ENCODE measurements at regions not wholly inside any gene's neighbourhood (a gene's known extent, or its start where the extent isn't known, plus 50 kb on each side); places are given as distances from the start of the nearest gene placed in this dataset.
"Not testable (repeated sequence)": the region's sequence is repeated elsewhere in the genome, so short reads cannot be mapped to it uniquely, and the experiment has no call there.

DNA sequence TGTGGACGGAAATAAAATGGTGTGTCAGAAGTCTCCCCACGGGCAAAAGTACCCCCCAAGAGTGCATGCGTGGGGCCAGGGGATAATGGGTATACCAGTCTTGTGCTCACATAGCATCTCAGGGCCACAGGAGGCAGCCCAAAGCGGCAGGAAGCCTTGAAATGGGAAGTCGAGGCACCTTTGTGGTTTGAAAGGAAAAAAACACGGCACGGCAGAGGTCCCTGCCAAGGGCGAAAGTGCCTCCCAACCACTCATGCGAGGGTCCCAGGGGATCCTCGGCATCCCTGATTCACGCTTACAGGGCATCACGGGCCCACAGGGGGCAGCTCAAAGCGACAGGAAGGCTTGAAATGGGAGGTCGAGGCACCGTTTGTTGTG lies 583.2 kb downstream of the ALG10 start:
- Histone ChIP-seq H3K9me3 (ENCODE audit: control insufficient read depth, insufficient read depth, low read length) (peaks cover 75% of the 10 kb centered on the region), H3K27me3 (ENCODE audit: control insufficient read depth, insufficient read depth, low read length) (no peaks in the 10 kb centered on the region), H3K4me3 (ENCODE audit: low read depth, low read length) (no peak overlapping the region), H3K27ac (ENCODE audit: low read depth, low read length) (no peak overlapping the region)
- POLR2A ChIA-PET = no interaction called here
- no peak for DNase-seq (ENCODE audit: low read depth, low spot score)
- CTCF ChIA-PET = no interaction called here
- no peak for TF ChIP-seq CTCF (IDR thresholded peaks at IDR 0.05; ENCODE audit: low read depth, low read length)

GRCh38 chr12:34605955-34606748 lies 583.9 kb downstream of the ALG10 start:
- Histone ChIP-seq H3K9me3 (ENCODE audit: control insufficient read depth, insufficient read depth, low read length) (peaks cover 69% of the 10 kb centered on the region), H3K27me3 (ENCODE audit: control insufficient read depth, insufficient read depth, low read length) (no peaks in the 10 kb centered on the region), H3K27ac (ENCODE audit: low read depth, low read length) (no peak overlapping the region), H3K4me3 (ENCODE audit: low read depth, low read length) (no peak overlapping the region)
- no peak for TF ChIP-seq CTCF (IDR thresholded peaks at IDR 0.05; ENCODE audit: low read depth, low read length)
- ChIA-PET POLR2A (no interaction called here), CTCF (no interaction called here)
- DNase-seq (ENCODE audit: low read depth, low spot score) = no peak

DNA sequence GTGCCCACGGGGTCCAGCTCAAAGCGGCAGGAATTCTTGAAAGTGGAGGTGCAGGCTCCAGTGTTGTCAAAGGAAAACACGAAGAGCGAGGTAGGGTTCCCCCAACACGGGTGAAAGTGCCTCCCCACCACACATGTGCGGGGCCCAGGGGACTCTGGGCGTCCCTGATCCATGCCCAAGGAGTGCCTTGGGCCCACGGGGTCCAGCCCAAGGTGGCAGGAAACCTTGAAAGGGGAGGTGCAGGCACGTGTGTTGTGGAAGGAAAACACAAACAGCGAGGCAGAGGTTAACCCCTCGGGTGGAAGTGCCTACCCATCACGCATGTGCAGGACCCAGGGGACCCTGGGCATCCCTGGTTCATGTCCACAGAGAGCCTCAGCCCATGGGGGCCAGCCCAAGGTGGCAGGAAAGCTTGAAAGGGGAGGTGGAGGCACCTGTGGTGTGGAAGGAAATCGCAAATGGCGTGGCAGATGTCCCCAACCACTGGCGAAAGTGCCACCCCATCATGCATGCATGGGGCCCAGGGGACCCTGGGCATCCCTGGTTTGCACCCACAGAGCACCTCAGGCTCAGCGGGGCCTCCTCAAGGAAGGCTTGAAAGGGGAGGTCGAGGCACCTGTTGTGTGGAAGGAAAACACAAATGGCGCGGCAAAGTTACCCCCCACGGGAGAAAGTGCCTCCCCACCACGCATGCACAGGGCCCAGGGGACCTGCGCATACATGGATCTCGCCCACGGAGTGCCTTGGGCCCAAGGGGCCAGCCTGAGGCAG lies 584.6 kb downstream of the ALG10 start:
- ChIA-PET CTCF (no interaction called here), POLR2A (no interaction called here)
- H3K27me3 ChIP-seq (ENCODE audit: control insufficient read depth, insufficient read depth, low read length) = no peaks in the 10 kb centered on the region
- no peak for DNase-seq (ENCODE audit: low read depth, low spot score)
- peaks cover 61% of the 10 kb centered on the region for H3K9me3 ChIP-seq (ENCODE audit: control insufficient read depth, insufficient read depth, low read length)
- no peak overlapping the region for H3K27ac ChIP-seq (ENCODE audit: low read depth, low read length)
- no peak overlapping the region for H3K4me3 ChIP-seq (ENCODE audit: low read depth, low read length)
- no peak for TF ChIP-seq CTCF (IDR thresholded peaks at IDR 0.05; ENCODE audit: low read depth, low read length)

DNA sequence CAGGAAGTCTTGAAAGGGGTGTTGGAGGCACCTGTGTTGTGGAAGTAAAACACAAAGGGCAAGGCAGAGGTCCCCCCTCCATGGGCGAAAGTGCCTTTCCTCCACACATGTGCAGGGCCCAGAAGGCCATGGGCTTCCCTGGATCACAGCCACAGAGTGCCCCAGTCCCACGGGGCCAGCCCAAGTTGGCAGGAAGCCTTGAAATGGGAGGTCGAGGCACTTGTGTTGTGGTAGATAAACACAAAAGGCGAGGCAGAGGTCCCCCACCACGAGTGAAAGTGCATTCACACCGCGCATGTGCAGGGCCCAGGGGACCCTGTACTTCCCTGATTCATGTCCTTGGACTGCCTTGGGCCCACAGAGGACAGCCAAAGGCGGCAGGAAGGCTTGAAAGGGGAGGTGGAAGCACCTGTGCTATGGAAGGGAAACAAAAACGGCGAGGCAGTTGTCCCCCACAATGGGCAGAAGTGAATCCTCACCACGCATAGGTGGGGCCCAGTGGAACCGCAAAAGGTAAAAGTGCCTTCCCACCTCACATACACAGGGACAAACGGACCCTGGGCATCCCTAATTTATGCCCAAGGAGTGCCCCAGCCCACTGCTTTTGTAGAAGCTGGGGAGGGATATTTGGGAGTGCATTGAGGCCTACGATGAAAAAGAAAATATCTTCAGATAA lies 585.4 kb downstream of the ALG10 start:
- Histone ChIP-seq H3K27ac (ENCODE audit: low read depth, low read length) (no peak overlapping the region), H3K9me3 (ENCODE audit: control insufficient read depth, insufficient read depth, low read length) (peaks cover 54% of the 10 kb centered on the region)

DNA sequence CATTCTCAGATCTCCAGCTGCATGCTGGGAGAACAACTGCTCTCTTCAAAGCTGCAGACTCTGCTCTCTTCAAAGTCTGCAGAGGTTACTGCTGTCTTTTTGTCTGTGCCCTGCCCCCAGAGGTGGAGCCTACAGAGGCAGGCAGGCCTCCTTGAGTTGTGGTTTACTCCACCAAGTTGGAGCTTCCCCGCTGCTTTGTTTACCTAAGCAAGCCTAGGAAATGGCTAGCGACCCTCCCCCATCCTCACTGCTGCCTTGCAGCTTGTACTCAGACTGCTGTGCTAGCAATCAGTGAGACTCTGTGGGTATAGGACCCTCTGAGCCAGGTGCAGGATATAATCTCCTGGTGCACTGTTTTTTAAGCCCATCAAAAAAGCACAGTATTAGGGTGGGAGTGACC lies 591.7 kb downstream of the ALG10 start:
- H3K9me3 ChIP-seq (ENCODE audit: control insufficient read depth, insufficient read depth, low read length); CTCF ChIA-PET; POLR2A ChIA-PET; DNase-seq (ENCODE audit: low read depth, low spot score); H3K27ac ChIP-seq (ENCODE audit: low read depth, low read length); H3K27me3 ChIP-seq (ENCODE audit: control insufficient read depth, insufficient read depth, low read length); H3K4me3 ChIP-seq (ENCODE audit: low read depth, low read length): not testable (repeated sequence)

More for the DNA sequence above, 585.4 kb downstream of the ALG10 start:
- no peak for DNase-seq (ENCODE audit: low read depth, low spot score)
- ChIA-PET POLR2A (no interaction called here), CTCF (no interaction called here)
- Histone ChIP-seq H3K4me3 (ENCODE audit: low read depth, low read length) (no peak overlapping the region), H3K27me3 (ENCODE audit: control insufficient read depth, insufficient read depth, low read length) (no peaks in the 10 kb centered on the region)
- no peak for TF ChIP-seq CTCF (IDR thresholded peaks at IDR 0.05; ENCODE audit: low read depth, low read length)
